ENCODE measurements at regions not wholly inside any gene's neighbourhood (a gene's known extent, or its start where the extent isn't known, plus 50 kb on each side); places are given as distances from the start of the nearest gene placed in this dataset.

DNA sequence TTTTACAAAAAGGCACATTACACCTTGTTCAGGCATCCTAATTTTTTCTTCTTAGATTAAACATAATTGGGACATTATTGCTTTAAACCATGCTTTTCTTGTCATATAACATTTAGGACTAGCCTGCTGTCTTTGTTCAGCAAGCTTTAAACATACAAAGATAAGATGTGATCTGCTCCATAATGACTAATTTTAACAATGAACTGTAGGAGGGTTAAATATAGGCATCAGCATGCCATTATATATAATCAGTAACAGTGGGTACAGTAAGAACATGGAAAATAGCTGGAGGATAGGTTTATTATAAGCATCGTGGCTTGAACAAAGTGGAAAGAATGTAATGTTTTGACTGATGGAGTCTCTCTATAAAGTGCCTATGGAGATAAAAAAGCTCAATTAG is 661.7 kb downstream of the SLITRK6 start:
- TF ChIP-seq, protein P1, sequence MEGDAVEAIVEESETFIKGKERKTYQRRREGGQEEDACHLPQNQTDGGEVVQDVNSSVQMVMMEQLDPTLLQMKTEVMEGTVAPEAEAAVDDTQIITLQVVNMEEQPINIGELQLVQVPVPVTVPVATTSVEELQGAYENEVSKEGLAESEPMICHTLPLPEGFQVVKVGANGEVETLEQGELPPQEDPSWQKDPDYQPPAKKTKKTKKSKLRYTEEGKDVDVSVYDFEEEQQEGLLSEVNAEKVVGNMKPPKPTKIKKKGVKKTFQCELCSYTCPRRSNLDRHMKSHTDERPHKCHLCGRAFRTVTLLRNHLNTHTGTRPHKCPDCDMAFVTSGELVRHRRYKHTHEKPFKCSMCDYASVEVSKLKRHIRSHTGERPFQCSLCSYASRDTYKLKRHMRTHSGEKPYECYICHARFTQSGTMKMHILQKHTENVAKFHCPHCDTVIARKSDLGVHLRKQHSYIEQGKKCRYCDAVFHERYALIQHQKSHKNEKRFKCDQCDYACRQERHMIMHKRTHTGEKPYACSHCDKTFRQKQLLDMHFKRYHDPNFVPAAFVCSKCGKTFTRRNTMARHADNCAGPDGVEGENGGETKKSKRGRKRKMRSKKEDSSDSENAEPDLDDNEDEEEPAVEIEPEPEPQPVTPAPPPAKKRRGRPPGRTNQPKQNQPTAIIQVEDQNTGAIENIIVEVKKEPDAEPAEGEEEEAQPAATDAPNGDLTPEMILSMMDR (conservative IDR thresholded peaks at IDR 0.05; ENCODE audit: low read depth, low read length): no peak
- TF ChIP-seq EZH2 (IDR thresholded peaks at IDR 0.05; ENCODE audit: low read length, unreplicated experiment): no peak
